ENCODE measurements at regions not wholly inside any gene's neighbourhood (a gene's known extent, or its start where the extent isn't known, plus 50 kb on each side); places are given as distances from the start of the nearest gene placed in this dataset.

DNA sequence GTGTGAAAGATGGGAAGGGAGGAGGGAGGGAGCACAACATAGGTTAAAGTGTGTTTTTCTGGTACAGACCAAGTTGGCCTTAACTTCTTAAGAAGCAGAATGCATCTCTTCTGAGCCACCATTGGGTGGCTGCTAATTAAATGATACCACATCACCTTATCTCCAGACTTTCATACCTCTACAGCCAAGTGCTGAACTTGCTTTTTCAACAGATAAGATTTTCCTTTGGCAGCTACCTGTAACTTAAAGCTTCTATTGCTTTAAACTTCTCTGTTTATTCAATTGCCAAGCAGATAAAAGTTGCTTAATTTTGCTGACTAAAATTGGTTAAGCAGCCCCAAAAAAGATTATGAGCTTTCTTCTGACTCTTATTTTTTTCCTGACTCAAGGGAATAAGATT, 292.4 kb upstream of the SGO1 start:
- TF ChIP-seq, protein P1, sequence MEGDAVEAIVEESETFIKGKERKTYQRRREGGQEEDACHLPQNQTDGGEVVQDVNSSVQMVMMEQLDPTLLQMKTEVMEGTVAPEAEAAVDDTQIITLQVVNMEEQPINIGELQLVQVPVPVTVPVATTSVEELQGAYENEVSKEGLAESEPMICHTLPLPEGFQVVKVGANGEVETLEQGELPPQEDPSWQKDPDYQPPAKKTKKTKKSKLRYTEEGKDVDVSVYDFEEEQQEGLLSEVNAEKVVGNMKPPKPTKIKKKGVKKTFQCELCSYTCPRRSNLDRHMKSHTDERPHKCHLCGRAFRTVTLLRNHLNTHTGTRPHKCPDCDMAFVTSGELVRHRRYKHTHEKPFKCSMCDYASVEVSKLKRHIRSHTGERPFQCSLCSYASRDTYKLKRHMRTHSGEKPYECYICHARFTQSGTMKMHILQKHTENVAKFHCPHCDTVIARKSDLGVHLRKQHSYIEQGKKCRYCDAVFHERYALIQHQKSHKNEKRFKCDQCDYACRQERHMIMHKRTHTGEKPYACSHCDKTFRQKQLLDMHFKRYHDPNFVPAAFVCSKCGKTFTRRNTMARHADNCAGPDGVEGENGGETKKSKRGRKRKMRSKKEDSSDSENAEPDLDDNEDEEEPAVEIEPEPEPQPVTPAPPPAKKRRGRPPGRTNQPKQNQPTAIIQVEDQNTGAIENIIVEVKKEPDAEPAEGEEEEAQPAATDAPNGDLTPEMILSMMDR (IDR thresholded peaks at IDR 0.05; ENCODE audit: low read depth, low read length), result no peak
- no peak for TF ChIP-seq POLR2A (IDR thresholded peaks at IDR 0.05; ENCODE audit: extremely low read depth, insufficient read length)
- TF ChIP-seq, protein P2, sequence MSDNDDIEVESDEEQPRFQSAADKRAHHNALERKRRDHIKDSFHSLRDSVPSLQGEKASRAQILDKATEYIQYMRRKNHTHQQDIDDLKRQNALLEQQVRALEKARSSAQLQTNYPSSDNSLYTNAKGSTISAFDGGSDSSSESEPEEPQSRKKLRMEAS (IDR thresholded peaks at IDR 0.05; ENCODE audit: low read depth, low read length), result no peak
- TF ChIP-seq MYC (IDR thresholded peaks at IDR 0.05; ENCODE audit: low read depth, low read length), result no peak

Data from NB4 (cell line).